NB4 (cell line): ENCODE measurements at regions not wholly inside any gene's neighbourhood (a gene's known extent, or its start where the extent isn't known, plus 50 kb on each side); places are given as distances from the start of the nearest gene placed in this dataset.

ENCODE experiments used
- DNase-seq: peaks from one replicate; pipeline ENCODE4 v3.0.0; 2010; ENCODE audit warnings: low read depth
- H3K4me3 ChIP-seq: one replicate; pipeline ENCODE4 v1.5.1; 2011; ENCODE audit warnings: mild to moderate bottlenecking, low read depth, low read length, moderate library complexity
- CTCF ChIP-seq: IDR thresholded peaks from one replicate; pipeline ENCODE4 v1.5.1; 2012; ENCODE audit warnings: low read depth, low read length
- MYC ChIP-seq: IDR thresholded peaks from 2 replicates; pipeline ENCODE4 v1.6.1; 2011; ENCODE audit warnings: low read depth, low read length
- POLR2A ChIP-seq: IDR thresholded peaks from 2 replicates; pipeline ENCODE4 v1.6.1; 2011; ENCODE audit warnings: mild to moderate bottlenecking; ENCODE audit not compliant: insufficient read length; ENCODE audit errors: extremely low read depth
- TF ChIP-seq, protein P1 (sequence below): IDR thresholded peaks from 2 replicates; pipeline ENCODE4 v1.6.1; 2011; ENCODE audit warnings: low read depth, low read length

GRCh38 chrX:68909945-68910344 lies 81.1 kb downstream of the EFNB1 start:
- no peak for DNase-seq
- no peak overlapping the region for H3K4me3 ChIP-seq

DNA sequence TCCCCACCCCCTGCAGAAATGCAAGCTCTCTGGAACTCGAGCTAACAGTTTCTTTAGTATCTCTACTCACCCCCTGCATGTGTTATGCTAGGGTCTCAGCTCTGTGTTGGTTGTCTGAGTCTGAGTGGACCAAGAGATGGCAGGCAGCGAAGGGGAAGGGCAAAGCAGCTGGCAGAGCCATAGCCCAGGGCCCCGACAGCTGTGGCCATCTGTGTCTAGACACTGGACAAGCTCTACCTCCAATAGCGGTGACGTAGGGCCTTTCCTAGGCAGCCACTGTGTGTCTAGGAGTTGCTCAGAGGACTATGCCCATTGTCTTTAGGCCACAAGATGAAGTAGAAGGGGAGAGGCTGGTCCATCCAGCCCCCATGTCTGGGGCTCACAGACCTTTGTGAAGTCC lies 79.2 kb downstream of the EFNB1 start:
- no peak overlapping the region for H3K4me3 ChIP-seq
- no peak for DNase-seq
- no peak for TF ChIP-seq MYC
- TF ChIP-seq, protein P1, sequence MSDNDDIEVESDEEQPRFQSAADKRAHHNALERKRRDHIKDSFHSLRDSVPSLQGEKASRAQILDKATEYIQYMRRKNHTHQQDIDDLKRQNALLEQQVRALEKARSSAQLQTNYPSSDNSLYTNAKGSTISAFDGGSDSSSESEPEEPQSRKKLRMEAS: no peak

More at GRCh38 chrX:68909945-68910344, 81.1 kb downstream of the EFNB1 start:
- TF ChIP-seq MYC (no peak), CTCF (no peak)

- DNase-seq: peak; percentile 75
- TF ChIP-seq, protein P1: no peak
- TF ChIP-seq CTCF: no peak
- no peak for TF ChIP-seq POLR2A
- TF ChIP-seq MYC: no peak
- H3K4me3 ChIP-seq: no peak overlapping the region
These were observed 74.1 kb downstream of the EFNB1 start for GRCh38 chrX:68902706-68903504.

DNA sequence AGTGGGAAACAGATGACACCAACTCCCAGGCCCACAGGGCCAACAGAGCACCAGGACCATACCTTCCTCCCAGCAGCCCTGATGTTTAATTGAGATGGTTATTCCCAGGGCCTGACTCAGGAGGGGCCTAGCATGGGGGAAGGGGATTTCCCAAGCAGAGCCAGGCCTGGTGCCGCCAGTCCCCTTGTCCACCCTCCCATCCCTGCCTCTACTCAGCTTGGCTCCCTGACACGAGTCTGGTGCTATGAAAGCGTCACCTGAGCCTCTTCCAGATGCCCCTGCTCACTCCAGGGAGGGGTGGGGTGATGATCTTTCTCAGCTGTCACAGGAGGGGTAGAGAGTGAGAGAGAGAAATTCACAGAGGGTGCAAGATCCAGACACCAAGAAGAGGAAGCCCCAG lies 72.7 kb downstream of the EFNB1 start:
- TF ChIP-seq CTCF (no peak), POLR2A (no peak), MYC (no peak)
- DNase-seq: no peak
- H3K4me3 ChIP-seq: no peak overlapping the region

DNA sequence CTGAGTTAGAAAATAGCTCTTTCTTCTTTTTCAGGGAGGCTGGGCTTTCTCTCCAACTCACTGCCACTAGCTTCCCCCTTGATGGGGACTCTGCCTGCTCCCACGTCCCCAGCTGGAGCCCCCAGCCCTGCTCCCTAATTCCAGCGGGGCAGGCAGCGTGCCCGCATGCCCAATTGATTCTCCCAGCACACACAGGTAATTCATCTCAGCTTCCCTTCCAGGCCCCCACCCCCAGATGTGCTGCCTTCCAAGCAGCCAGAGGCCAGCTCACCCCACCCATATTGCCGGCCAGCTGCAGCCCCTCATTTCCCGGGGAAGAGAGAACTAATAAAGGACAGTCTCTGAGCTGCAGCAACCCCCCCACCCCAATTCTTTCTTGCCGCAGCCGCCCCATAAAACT lies 69.8 kb downstream of the EFNB1 start:
- TF ChIP-seq, protein P1: no peak
- TF ChIP-seq CTCF (no peak), POLR2A (no peak), MYC (no peak)
- no peak for DNase-seq
- H3K4me3 ChIP-seq: no peak overlapping the region

DNA sequence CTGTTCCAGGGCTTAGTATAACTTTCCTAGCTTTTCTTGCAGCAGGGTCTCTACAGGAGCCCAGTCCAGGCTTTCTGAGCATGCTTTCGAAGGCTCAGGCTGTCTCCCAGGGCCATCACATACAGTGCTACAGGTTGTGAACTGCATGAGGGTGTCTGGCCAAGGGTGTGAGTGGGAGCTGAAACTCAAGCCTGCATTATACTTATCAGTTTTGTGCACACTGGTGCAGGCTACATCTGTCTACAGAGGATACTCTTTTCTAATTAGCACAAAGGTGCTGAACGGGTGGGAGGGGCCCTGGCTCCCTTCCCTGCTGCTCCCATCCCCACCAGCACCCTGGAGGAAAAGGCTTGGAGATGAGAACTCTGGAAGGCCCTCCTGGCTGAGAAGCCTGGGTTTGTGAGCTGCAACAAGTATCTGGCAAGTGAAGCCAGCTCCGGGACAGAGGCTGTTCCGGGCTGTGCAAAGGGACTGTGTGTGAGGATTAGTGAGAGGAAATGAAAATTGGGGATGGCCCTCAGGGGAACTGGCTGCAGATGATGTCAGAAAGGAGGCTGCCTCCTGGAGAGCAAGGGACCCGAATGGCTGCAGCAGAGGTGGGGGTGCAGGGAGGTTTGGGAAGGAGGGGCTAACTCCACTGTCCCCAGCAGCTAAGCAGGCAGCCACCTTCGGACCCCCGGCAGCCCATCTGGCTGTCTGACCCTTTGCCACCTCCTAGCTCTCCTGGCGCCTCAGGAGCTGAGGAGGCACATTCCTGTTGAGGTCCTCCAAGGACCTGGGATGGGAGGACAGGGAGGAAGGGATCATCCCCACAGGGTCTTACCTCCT lies 68.5 kb downstream of the EFNB1 start:
- DNase-seq: no peak
- H3K4me3 ChIP-seq: no peak overlapping the region
- no peak for TF ChIP-seq MYC
- TF ChIP-seq CTCF: no peak
- TF ChIP-seq, protein P1: no peak
- no peak for TF ChIP-seq POLR2A
